Activated CD4-positive, alpha-beta T cell treated with anti-CD3 and anti-CD28 coated beads, Interleukin-2, amount 50 U/mL, for 16 hours (primary cell): ENCODE measurements at regions not wholly inside any gene's neighbourhood (a gene's known extent, or its start where the extent isn't known, plus 50 kb on each side); places are given as distances from the start of the nearest gene placed in this dataset.
"Not testable (repeated sequence)": the region's sequence is repeated elsewhere in the genome, so short reads cannot be mapped to it uniquely, and the experiment has no call there.

Experiments used
- DNase-seq: peaks from one replicate; pipeline ENCODE4 v3.0.0-alpha.2; 2020

DNA sequence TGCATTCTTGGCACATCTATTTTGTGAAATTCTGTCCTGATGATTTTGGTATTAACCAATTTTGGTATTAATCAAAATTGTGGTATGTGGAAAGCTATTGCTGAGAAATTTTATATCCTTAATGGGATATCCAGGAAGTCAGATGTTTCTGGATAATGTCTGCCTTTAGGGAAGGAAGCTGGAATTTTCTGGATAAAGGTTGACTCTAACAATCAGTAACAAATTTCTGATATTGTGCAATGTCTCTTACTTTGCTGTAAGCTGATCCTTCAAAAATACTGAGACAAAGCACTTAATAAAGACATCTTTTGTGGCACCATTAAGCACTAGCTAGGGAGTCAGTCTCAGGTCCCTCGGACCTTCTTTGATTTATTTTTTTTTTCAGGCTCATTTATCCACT is 100.8 kb upstream of the UGP2 start:
- DNase-seq = no peak

GRCh38 chr2:63741884-63742579 is 99.7 kb upstream of the UGP2 start:
- no peak for DNase-seq

- no peak for DNase-seq
These were observed 99.1 kb upstream of the UGP2 start for GRCh38 chr2:63742580-63742976.

DNA sequence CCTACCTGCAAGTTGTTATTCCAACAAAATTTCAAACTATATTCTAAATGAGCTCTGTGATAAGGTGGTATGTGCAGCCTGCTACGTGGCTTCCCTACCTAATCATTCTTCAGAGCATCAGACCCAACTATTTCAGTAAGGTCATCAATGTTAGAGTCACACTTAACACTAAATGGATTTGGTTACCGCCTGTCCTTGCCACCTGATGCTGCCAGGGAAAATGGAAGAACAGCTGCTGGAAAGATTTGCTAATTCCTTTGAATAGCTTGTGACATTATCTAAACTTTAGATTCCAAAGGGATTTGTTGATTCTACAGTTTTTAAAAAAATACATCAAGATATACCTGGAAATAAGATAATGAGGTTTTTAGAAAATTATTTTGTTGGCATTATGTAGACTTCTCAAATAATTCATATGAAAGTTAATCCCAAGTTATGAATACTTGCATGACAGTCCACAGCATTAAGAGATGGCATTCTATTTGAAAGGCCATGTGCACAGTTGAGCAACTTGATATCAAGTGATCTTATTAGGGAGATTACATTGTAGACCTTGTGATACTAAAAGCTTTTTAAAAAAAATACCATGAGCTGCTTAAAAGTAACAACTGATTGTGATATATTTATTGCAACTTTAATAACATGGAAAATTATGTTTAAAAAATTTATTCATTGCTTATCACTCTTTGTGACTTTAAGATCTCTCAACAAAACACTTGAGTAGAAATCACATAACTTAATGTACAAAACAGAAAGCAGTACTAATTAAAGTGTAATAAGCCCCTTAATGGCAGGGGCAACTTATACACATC is 98.3 kb upstream of the UGP2 start:
- DNase-seq = no peak

DNA sequence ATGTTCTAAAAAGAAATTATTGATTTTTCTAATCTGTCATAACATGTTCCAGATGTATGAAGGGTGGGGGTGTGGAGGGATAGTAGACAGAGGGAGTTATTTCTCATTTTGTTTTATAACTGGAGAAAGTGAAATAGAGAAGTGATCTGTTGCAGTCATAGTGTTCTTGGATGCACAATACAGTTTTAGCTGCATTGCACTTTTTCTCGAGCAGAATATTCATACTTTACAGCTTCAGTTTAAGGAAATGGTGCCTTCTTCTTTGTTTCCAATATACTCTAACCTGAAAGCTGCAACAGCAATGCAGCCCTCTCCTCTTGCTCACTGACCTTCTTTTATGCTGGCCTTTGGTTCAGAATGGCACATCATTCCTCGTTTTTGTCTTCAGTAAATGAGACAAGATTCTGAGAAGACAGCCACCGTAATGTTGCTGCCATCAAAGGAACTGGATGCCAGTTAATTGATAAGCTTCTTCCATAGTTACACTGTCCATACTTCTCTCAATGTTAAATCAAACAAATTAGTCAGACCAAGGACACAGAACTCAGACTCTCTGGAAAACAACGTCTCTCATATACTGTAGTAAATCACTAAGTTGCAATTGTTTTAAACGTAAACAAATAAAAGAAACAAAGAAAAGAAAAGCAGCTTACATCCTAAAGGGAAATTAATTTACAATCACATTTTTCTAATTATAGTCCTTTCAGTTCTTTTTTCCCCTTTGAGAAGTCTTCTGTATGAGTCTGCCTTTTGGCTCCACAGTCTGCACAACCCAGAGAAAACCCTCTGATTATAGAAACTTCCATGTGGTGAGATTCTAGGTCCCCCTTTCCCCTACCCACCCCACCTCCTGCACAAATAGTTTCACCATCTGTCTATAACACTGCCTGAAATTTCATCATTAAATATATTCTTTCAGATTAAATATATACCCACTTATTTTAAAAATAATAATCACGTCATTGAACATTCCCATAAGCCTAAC is 97.4 kb upstream of the UGP2 start:
- DNase-seq = no peak

- DNase-seq = not testable (repeated sequence)
These were observed 95.1 kb upstream of the UGP2 start for GRCh38 chr2:63746548-63746947.

DNA sequence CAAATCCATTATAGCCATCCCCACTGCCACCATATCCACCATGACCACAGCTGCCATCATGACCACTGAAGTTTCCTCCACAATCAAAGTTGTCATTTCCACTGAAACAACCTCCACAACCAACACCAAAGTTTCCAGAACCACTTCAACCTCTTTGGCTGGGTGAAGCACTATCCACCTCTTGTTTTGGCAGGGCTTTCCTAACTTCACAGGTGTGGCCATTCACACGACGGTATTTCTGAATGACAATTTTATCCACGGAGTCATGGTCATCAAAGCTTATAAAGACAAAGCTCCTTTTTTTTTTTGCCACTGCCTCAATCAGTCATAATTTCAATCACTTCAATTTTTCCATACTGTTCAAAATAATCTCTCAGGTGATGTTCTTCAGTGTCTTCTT is 89.8 kb upstream of the UGP2 start:
- no peak for DNase-seq

- DNase-seq = no peak
These were observed 86.5 kb upstream of the UGP2 start for GRCh38 chr2:63755216-63755615.

- DNase-seq = no peak
These were observed 85.7 kb upstream of the UGP2 start for GRCh38 chr2:63755965-63756364.

DNA sequence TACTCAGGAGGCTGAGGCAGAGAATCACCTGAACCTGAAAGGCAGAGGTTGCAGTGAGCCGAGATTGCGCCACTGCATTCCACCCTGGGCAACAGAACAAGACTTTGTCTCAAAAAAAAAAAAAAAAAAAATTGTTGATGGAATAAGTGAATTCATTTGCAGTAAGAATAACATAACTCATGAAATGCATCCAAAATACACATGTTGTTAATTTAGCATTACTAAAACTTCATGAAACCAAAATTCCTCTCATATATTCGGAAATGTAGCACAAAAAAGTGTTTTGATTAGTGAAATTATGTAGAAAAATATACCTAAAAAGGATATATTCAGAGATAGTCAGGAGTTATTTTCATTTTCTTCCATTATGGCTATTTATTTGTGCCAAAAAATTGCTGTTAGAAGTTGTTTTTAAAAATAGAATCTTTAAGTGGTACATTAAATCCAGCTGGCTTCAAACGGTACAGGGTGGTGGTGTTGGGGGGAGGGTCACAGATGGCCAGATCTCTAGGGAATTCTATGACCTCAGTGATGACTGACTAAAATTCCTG is 78.2 kb upstream of the UGP2 start:
- no peak for DNase-seq

DNA sequence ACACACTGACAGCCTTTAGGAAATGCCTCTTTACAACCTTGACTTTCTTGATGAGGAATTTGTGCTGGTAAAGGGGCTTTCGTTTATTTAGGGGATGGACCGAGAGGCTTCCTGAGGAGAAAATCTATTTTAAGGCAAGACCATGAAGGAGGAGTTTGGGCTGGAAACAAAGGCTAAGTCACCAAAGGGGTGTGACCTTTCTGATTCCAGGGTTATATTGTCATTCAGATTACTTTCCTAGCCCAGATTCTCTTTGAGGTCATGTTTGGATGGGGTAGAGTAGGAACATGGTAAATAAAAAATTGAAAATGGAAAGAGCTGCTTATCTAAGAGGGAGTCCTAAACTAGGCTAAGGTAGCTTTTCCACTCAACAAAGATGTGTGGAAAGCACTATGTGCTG is 77.1 kb upstream of the UGP2 start:
- DNase-seq = no peak

DNA sequence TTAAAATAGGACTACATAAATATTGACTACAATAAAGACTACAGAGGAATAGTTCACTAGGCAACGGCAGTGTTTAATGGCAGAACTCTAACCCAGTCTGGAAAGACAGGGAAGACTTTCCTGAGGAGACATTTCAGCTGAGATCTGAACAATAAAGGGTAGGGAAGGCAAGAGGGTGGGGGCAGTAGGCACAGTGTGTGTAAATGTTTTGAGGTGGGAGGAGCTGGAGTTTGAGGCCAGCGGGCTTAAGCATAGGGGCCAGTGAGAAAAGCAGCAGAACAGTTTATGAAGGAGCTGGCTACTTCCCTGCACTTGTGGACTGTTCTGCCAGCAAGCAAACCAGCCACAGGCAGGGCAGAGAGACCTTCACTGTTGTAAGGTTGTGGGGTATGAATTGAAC is 76.6 kb upstream of the UGP2 start:
- no peak for DNase-seq

GRCh38 chr2:63767307-63767706 is 74.4 kb upstream of the UGP2 start:
- no peak for DNase-seq

- no peak for DNase-seq
These were observed 73.6 kb upstream of the UGP2 start for GRCh38 chr2:63768051-63768450.

GRCh38 chr2:63769915-63770314 is 71.8 kb upstream of the UGP2 start:
- DNase-seq = no peak

DNA sequence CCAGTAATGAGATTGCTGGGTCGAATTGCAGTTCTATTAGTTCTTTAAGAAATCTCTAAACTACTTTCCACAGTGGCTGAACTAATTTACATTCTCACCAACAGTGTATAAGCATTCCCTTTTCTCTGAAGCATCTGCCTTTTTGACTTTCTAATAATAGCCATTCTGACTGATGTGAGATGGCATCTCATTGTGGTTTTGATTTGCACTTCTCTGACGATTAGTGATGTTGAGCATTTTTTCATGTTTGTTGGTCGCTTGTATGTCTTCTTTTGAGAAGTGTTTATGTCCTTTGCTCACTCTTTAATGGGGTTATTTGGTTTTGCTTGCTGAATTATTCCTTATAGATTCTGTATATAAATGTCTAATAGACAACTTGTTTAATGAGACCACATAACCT is 69.6 kb upstream of the UGP2 start:
- DNase-seq = no peak

GRCh38 chr2:63775191-63775590 is 66.5 kb upstream of the UGP2 start:
- no peak for DNase-seq

GRCh38 chr2:63776382-63776781 is 65.3 kb upstream of the UGP2 start:
- no peak for DNase-seq

- no peak for DNase-seq
These were observed 63.9 kb upstream of the UGP2 start for GRCh38 chr2:63777816-63778215.

DNA sequence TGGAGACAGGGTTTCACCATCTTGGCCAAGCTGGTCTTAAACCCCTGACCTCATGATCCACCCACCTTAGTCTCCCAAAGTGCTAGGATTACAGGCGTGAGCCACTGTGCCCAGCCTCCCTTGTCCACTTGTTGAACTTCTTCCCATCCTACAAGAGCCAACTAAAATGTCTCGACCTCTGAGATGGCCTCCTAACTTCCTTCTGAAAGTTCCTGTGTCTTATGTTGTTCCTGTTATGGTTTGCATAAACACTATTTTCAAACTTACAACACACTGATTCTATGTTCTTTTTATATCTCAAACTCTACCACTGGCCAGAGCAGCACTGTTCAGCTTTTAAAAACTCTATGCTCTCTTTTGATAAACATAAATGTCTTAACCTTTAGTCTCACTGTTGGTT is 63.3 kb upstream of the UGP2 start:
- no peak for DNase-seq

DNA sequence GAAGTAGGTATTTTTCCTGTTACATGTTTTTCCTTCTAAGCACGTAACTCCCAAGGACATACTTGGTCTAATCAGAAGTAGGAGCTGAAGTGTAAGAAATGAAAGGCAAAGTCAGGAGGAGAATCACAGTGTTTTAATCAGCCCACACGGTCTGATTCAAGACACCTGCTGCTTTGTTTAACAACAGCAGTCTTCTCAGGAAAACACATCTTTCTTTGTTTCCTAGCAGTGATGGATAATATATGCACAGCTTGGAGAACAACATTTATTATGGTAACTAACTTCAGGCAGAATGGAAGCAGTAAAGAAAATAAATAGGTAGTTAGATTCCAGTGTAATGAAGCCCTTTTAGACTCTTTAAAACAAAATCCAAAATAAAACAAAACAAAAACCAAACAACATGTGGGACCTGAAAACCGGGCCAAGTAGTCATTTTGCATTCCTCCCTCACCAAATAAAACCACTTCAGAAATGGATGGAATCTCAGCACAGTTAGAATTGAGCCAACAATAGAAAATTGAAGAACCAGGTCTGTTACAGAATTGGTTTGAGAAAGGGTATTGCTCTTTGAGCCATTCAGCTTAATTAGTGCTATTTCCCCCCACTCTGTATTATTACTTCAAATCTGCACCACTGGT is 61.1 kb upstream of the UGP2 start:
- no peak for DNase-seq

- DNase-seq = no peak
These were observed 57.2 kb upstream of the UGP2 start for GRCh38 chr2:63784461-63784860.

DNA sequence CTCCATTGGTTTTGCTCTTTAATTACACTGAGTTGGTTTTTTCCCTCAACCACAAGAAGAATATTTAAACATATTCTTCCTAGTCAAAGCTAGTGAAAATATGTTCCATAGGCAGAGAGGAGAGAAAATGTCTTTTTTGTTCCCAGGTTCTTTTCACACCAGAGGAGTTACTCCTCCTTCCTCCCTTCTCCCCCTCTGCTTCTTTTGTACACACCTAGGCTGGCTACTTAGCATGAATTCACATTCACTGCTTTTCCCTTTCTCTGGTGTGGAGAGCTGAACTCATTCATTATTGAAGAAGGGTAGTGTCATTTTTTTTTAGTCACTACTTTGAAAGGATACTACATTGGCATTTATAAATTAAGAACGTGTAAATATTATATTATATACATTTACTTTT is 56.6 kb upstream of the UGP2 start:
- no peak for DNase-seq
